ENCODE measurements at regions not wholly inside any gene's neighbourhood (a gene's known extent, or its start where the extent isn't known, plus 50 kb on each side); places are given as distances from the start of the nearest gene placed in this dataset.

- TF ChIP-seq CTCF (optimal IDR thresholded peaks at IDR 0.05 in 1 of 3, IDR thresholded peaks at IDR 0.05 in 1 of 3, conservative IDR thresholded peaks at IDR 0.05 in 1 of 3; ENCODE audit: extremely low read depth in 1 of 3, insufficient read depth in 2 of 3, low read length in 3 of 3) (no peak), EZH2 (IDR thresholded peaks at IDR 0.05; ENCODE audit: low read length) (no peak)
Observed at GRCh38 chr4:13704761-13705160, 77.2 kb upstream of the BOD1L1 start.
